Adrenal gland (tissue), 9 donors: ENCODE measurements at regions not wholly inside any gene's neighbourhood (a gene's known extent, or its start where the extent isn't known, plus 50 kb on each side); places are given as distances from the start of the nearest gene placed in this dataset.

Experiments
- DNase-seq, 7 donors: peaks; one replicate each; pipeline ENCODE4 v3.0.0-alpha.2; 2019 to 2020
- H3K27ac ChIP-seq, 5 donors: fragments of 200-600 bp; sonication (generic) in 4 of 5; 1 replicate in 3 of 5; 2 replicates in 2 of 5; pipeline versions ENCODE4 v1.5.1 to v1.8.0; 2016 to 2020; ENCODE audit warnings: mild to moderate bottlenecking in 1 of 5
- H3K27me3 ChIP-seq: fragments of 200-600 bp; 2 replicates; pipeline ENCODE4 v1.8.0; 2021
- H3K36me3 ChIP-seq, 2 donors: fragments of 200-600 bp; replicated peaks in 1 of 2; 1 replicate in 1 of 2; 2 replicates in 1 of 2; pipeline versions ENCODE4 v1.5.1 to v1.8.0; 2018 to 2022
- H3K4me1 ChIP-seq, 2 donors: fragments of 200-600 bp; replicated peaks in 1 of 2; 1 replicate in 1 of 2; 2 replicates in 1 of 2; pipeline versions ENCODE4 v1.5.1 to v1.8.0; 2018 to 2021
- H3K4me3 ChIP-seq, 4 donors: fragments of 200-600 bp; sonication (generic) in 3 of 4; one replicate each; pipeline ENCODE4 v1.5.1; 2016 to 2018
- H3K9me3 ChIP-seq, 3 donors: fragments of 200-600 bp; sonication (generic) in 1 of 3; replicated peaks in 1 of 3; 1 replicate in 2 of 3; 2 replicates in 1 of 3; pipeline versions ENCODE4 v1.5.1 to v1.8.0; 2016 to 2021
- CTCF ChIP-seq, 6 experiments: fragments of 450-650 bp in 4 of 6; fragments of 200-600 bp in 2 of 6; sonication (generic) in 1 of 6; IDR thresholded peaks; 1 replicate in 5 of 6; 2 replicates in 1 of 6; pipeline versions ENCODE4 v1.5.1 to v1.8.0; 2016 to 2021; ENCODE audit warnings: antibody characterized with exemption in 6 of 6, mild to moderate bottlenecking in 2 of 6, moderate library complexity in 1 of 6
- POLR2A ChIP-seq, 2 donors: fragments of 450-650 bp; IDR thresholded peaks; one replicate each; pipeline ENCODE4 v1.6.1; 2017; ENCODE audit warnings: antibody characterized with exemption in 2 of 2, mild to moderate bottlenecking in 2 of 2, moderate library complexity in 1 of 2
- WGBS, 4 donors: extraction: QIAGEN DNeasy Blood & Tissue Kit in 2 of 4; methylation state at CpG; one replicate each; pipeline versions ENCODE4 v1.1.5 to v1.1.7; 2013 to 2017; 5-methylcytosine and 5-hydroxymethylcytosine counted together
- intact Hi-C, 2 donors: fragments of 100-400 bp; cut with DNase I; formaldehyde crosslinking; loops; one replicate each; pipeline versions ENCODE4 v1.14.1 to v1.15.0; 2022 to 2023
- donor health status: healthy with polysubstance abuse.
- donor health status: Bipolar disorder and iron deficiency.
- donor health status: DM: yes; HTN: yes; CAD: no.
- donor health status: DM: no; HTN: no; CAD: no.
- donor health status: DM: no; HTN: no; CAD: no.

- 68 to 80% (median 79%) methylated on average over 8 to 9 of the region's 9 CpGs for WGBS, 4 donors
- DNase-seq: no peak
- H3K27me3 ChIP-seq: no peaks in the 10 kb centered on the region
- intact Hi-C loops: no loop called here
- no peaks in the 10 kb centered on the region for H3K36me3 ChIP-seq
- H3K4me1 ChIP-seq: no peaks in the 10 kb centered on the region
- no peak overlapping the region for H3K27ac ChIP-seq
- no peak overlapping the region for H3K4me3 ChIP-seq
- TF ChIP-seq POLR2A (IDR thresholded peaks at IDR 0.05) (no peak), CTCF (IDR thresholded peaks at IDR 0.05) (no peak)
- no peaks in the 10 kb centered on the region for H3K9me3 ChIP-seq
These were observed 61.5 kb upstream of the NECTIN1 start for GRCh38 chr11:119790476-119790875.

GRCh38 chr11:119789766-119790407 lies 60.9 kb upstream of the NECTIN1 start:
- intact Hi-C loops: no loop called here
- 74 to 92% (median 86%) methylated on average over 8 to 11 of the region's 11 CpGs for WGBS, 4 donors

GRCh38 chr11:119788911-119789560 lies 60.0 kb upstream of the NECTIN1 start:
- intact Hi-C loops: no loop called here
- 61 to 74% (median 71%) methylated on average over 18 to 22 of the region's 22 CpGs for WGBS, 4 donors
- no peak for DNase-seq
- Histone ChIP-seq H3K4me1 (no peaks in the 10 kb centered on the region), H3K36me3 (no peaks in the 10 kb centered on the region), H3K9me3 (no peaks in the 10 kb centered on the region), H3K27ac (no peak overlapping the region), H3K4me3 (no peak overlapping the region), H3K27me3 (no peaks in the 10 kb centered on the region)
- TF ChIP-seq POLR2A (IDR thresholded peaks at IDR 0.05): no peak
- no peak for TF ChIP-seq CTCF (IDR thresholded peaks at IDR 0.05)

More at GRCh38 chr11:119789766-119790407, 60.9 kb upstream of the NECTIN1 start:
- no peaks in the 10 kb centered on the region for H3K4me1 ChIP-seq
- H3K27ac ChIP-seq: no peak overlapping the region
- no peaks in the 10 kb centered on the region for H3K27me3 ChIP-seq
- H3K4me3 ChIP-seq: no peak overlapping the region
- H3K9me3 ChIP-seq: no peaks in the 10 kb centered on the region
- H3K36me3 ChIP-seq: no peaks in the 10 kb centered on the region
- TF ChIP-seq CTCF (IDR thresholded peaks at IDR 0.05) (no peak), POLR2A (IDR thresholded peaks at IDR 0.05) (no peak)
- DNase-seq: no peak

GRCh38 chr11:119788096-119788883 lies 59.3 kb upstream of the NECTIN1 start:
- H3K4me1 ChIP-seq: no peaks in the 10 kb centered on the region
- TF ChIP-seq POLR2A (IDR thresholded peaks at IDR 0.05) (no peak), CTCF (IDR thresholded peaks at IDR 0.05) (no peak)
- H3K9me3 ChIP-seq: no peaks in the 10 kb centered on the region
- H3K4me3 ChIP-seq: no peak overlapping the region
- no peak for DNase-seq
- WGBS, 4 donors: 77 to 89% (median 86%) methylated on average over 11 to 12 of the region's 12 CpGs
- H3K27ac ChIP-seq: no peak overlapping the region
- intact Hi-C loops: no loop called here
- no peaks in the 10 kb centered on the region for H3K36me3 ChIP-seq
- H3K27me3 ChIP-seq: no peaks in the 10 kb centered on the region
